ENCODE measurements at regions not wholly inside any gene's neighbourhood (a gene's known extent, or its start where the extent isn't known, plus 50 kb on each side); places are given as distances from the start of the nearest gene placed in this dataset.

GRCh38 chr2:117712684-117713083 is 101.8 kb upstream of the DDX18 start:
- no peak for DNase-seq (ENCODE audit: low spot score)

GRCh38 chr2:117714110-117714509 is 100.4 kb upstream of the DDX18 start:
- no peak for DNase-seq (ENCODE audit: low spot score)

- no peak for DNase-seq (ENCODE audit: low spot score)
Measured at GRCh38 chr2:117714745-117715417, 99.6 kb upstream of the DDX18 start.

GRCh38 chr2:117716505-117716904 is 98.0 kb upstream of the DDX18 start:
- DNase-seq (ENCODE audit: low spot score), result no peak

- no peak for DNase-seq (ENCODE audit: low spot score)
Measured at GRCh38 chr2:117717072-117717471, 97.4 kb upstream of the DDX18 start.

GRCh38 chr2:117718048-117718447 is 96.4 kb upstream of the DDX18 start:
- DNase-seq (ENCODE audit: low spot score), result no peak

- no peak for DNase-seq (ENCODE audit: low spot score)
Measured at GRCh38 chr2:117720765-117721164, 93.7 kb upstream of the DDX18 start.

GRCh38 chr2:117723483-117723882 is 91.0 kb upstream of the DDX18 start:
- no peak for DNase-seq (ENCODE audit: low spot score)

- no peak for DNase-seq (ENCODE audit: low spot score)
Measured at GRCh38 chr2:117723888-117724434, 90.5 kb upstream of the DDX18 start.

GRCh38 chr2:117726747-117727146 is 87.7 kb upstream of the DDX18 start:
- DNase-seq (ENCODE audit: low spot score), result no peak

GRCh38 chr2:117737846-117738245 is 76.6 kb upstream of the DDX18 start:
- no peak for DNase-seq (ENCODE audit: low spot score)

- no peak for DNase-seq (ENCODE audit: low spot score)
Measured at GRCh38 chr2:117738991-117739839, 75.3 kb upstream of the DDX18 start.

GRCh38 chr2:117745537-117745936 is 69.0 kb upstream of the DDX18 start:
- DNase-seq (ENCODE audit: low spot score), result no peak

GRCh38 chr2:117755768-117756167 is 58.7 kb upstream of the DDX18 start:
- no peak for DNase-seq (ENCODE audit: low spot score)

GRCh38 chr2:117760916-117761315 is 53.6 kb upstream of the DDX18 start:
- DNase-seq (ENCODE audit: low spot score), result no peak

- no peak for DNase-seq (ENCODE audit: low spot score)
Measured at GRCh38 chr2:117762454-117762853, 52.0 kb upstream of the DDX18 start.

GRCh38 chr2:117763804-117764203 is 50.7 kb upstream of the DDX18 start:
- DNase-seq (ENCODE audit: low spot score), result no peak
